Central memory CD8-positive, alpha-beta T cell (primary cell): ENCODE measurements at regions not wholly inside any gene's neighbourhood (a gene's known extent, or its start where the extent isn't known, plus 50 kb on each side); places are given as distances from the start of the nearest gene placed in this dataset.
"Not testable (repeated sequence)": the region's sequence is repeated elsewhere in the genome, so short reads cannot be mapped to it uniquely, and the experiment has no call there.

ENCODE experiments used
- ATAC-seq: fragments of 150-1000 bp; cut with Tn5 transposase; replicated peaks from 2 replicates; pipeline ENCODE4 v1.10.0; 2022; ENCODE audit warnings: mild to moderate bottlenecking, moderate FRiP score, moderate number of reproducible peaks; ENCODE audit not compliant: poor library complexity, severe bottlenecking; ENCODE audit errors: extremely low read depth
- DNase-seq, 2 donors: peaks; one replicate each; pipeline ENCODE4 v3.0.0; 2021; ENCODE audit warnings: low spot score in 2 of 2
- H3K27ac Mint-ChIP-seq: one replicate; pipeline ENCODE4 v1.8.0; 2022; ENCODE audit warnings: low read depth, mild to moderate bottlenecking, moderate library complexity, mixed read lengths
- H3K27me3 Mint-ChIP-seq: one replicate; pipeline ENCODE4 v1.8.0; 2022; ENCODE audit warnings: mixed read lengths
- H3K36me3 Mint-ChIP-seq: one replicate; pipeline ENCODE4 v1.8.0; 2022; ENCODE audit warnings: mild to moderate bottlenecking, moderate library complexity, mixed read lengths; ENCODE audit not compliant: insufficient read depth
- H3K4me1 Mint-ChIP-seq: one replicate; pipeline ENCODE4 v1.8.0; 2022; ENCODE audit warnings: mixed read lengths
- H3K4me3 Mint-ChIP-seq: one replicate; pipeline ENCODE4 v1.8.0; 2022; ENCODE audit warnings: mild to moderate bottlenecking, moderate library complexity, mixed read lengths
- H3K9me3 Mint-ChIP-seq: one replicate; pipeline ENCODE4 v1.8.0; 2022; ENCODE audit warnings: mixed read lengths

- H3K27ac Mint-ChIP-seq, result no peak overlapping the region
- H3K36me3 Mint-ChIP-seq, result no peaks in the 10 kb centered on the region
- no peaks in the 10 kb centered on the region for H3K4me1 Mint-ChIP-seq
- no peaks in the 10 kb centered on the region for H3K9me3 Mint-ChIP-seq
- no peak overlapping the region for H3K4me3 Mint-ChIP-seq
- no peak for DNase-seq
- H3K27me3 Mint-ChIP-seq, result peaks cover 5% of the 10 kb centered on the region
- no peak for ATAC-seq
These were observed 358.3 kb downstream of the HLX start for GRCh38 chr1:221237587-221237986.

GRCh38 chr1:221239181-221239580, 359.9 kb downstream of the HLX start:
- ATAC-seq (no peak), DNase-seq (no peak)
- H3K27me3 Mint-ChIP-seq, result peaks cover 10% of the 10 kb centered on the region
- no peak overlapping the region for H3K4me3 Mint-ChIP-seq
- H3K36me3 Mint-ChIP-seq, result no peaks in the 10 kb centered on the region
- no peaks in the 10 kb centered on the region for H3K4me1 Mint-ChIP-seq
- no peak overlapping the region for H3K27ac Mint-ChIP-seq
- H3K9me3 Mint-ChIP-seq, result no peaks in the 10 kb centered on the region

GRCh38 chr1:221239792-221240191, 360.5 kb downstream of the HLX start:
- ATAC-seq, result no peak
- Mint-ChIP-seq H3K27ac (no peak overlapping the region), H3K36me3 (no peaks in the 10 kb centered on the region)

GRCh38 chr1:221240690-221241089, 361.4 kb downstream of the HLX start:
- Mint-ChIP-seq H3K27me3 (peaks cover 10% of the 10 kb centered on the region), H3K36me3 (no peaks in the 10 kb centered on the region), H3K9me3 (no peaks in the 10 kb centered on the region), H3K27ac (no peak overlapping the region), H3K4me3 (no peak overlapping the region), H3K4me1 (no peaks in the 10 kb centered on the region)
- DNase-seq (no peak), ATAC-seq (no peak)

More at GRCh38 chr1:221239792-221240191, 360.5 kb downstream of the HLX start:
- H3K9me3 Mint-ChIP-seq, result no peaks in the 10 kb centered on the region
- H3K4me3 Mint-ChIP-seq, result no peak overlapping the region
- no peak for DNase-seq
- H3K4me1 Mint-ChIP-seq, result no peaks in the 10 kb centered on the region
- peaks cover 10% of the 10 kb centered on the region for H3K27me3 Mint-ChIP-seq

- peaks cover 10% of the 10 kb centered on the region for H3K27me3 Mint-ChIP-seq
- no peak overlapping the region for H3K4me3 Mint-ChIP-seq
- H3K4me1 Mint-ChIP-seq, result no peaks in the 10 kb centered on the region
- H3K27ac Mint-ChIP-seq, result no peak overlapping the region
- ATAC-seq (no peak), DNase-seq (no peak)
- H3K9me3 Mint-ChIP-seq, result no peaks in the 10 kb centered on the region
- no peaks in the 10 kb centered on the region for H3K36me3 Mint-ChIP-seq
These were observed 361.9 kb downstream of the HLX start for GRCh38 chr1:221241157-221241556.

- peaks cover 10% of the 10 kb centered on the region for H3K27me3 Mint-ChIP-seq
- ATAC-seq (no peak), DNase-seq (no peak)
- no peaks in the 10 kb centered on the region for H3K4me1 Mint-ChIP-seq
- H3K9me3 Mint-ChIP-seq, result no peaks in the 10 kb centered on the region
- no peaks in the 10 kb centered on the region for H3K36me3 Mint-ChIP-seq
- H3K4me3 Mint-ChIP-seq, result no peak overlapping the region
- H3K27ac Mint-ChIP-seq, result no peak overlapping the region
These were observed 362.3 kb downstream of the HLX start for GRCh38 chr1:221241592-221241991.

- no peaks in the 10 kb centered on the region for H3K36me3 Mint-ChIP-seq
- no peak overlapping the region for H3K27ac Mint-ChIP-seq
- no peak overlapping the region for H3K4me3 Mint-ChIP-seq
- H3K9me3 Mint-ChIP-seq, result no peaks in the 10 kb centered on the region
- H3K27me3 Mint-ChIP-seq, result peaks cover 10% of the 10 kb centered on the region
- H3K4me1 Mint-ChIP-seq, result no peaks in the 10 kb centered on the region
- no peak for ATAC-seq
- DNase-seq, result no peak
These were observed 366.8 kb downstream of the HLX start for GRCh38 chr1:221246067-221246466.

- ATAC-seq (no peak), DNase-seq (no peak)
- Mint-ChIP-seq H3K4me3 (no peak overlapping the region), H3K27ac (no peak overlapping the region), H3K4me1 (no peaks in the 10 kb centered on the region), H3K27me3 (peaks cover 10% of the 10 kb centered on the region), H3K9me3 (no peaks in the 10 kb centered on the region), H3K36me3 (no peaks in the 10 kb centered on the region)
These were observed 367.6 kb downstream of the HLX start for GRCh38 chr1:221246628-221247415.

- no peaks in the 10 kb centered on the region for H3K27me3 Mint-ChIP-seq
- no peak overlapping the region for H3K27ac Mint-ChIP-seq
- no peaks in the 10 kb centered on the region for H3K4me1 Mint-ChIP-seq
- H3K36me3 Mint-ChIP-seq, result no peaks in the 10 kb centered on the region
- ATAC-seq (no peak), DNase-seq (no peak)
- no peak overlapping the region for H3K4me3 Mint-ChIP-seq
- peaks cover under 1% of the 10 kb centered on the region for H3K9me3 Mint-ChIP-seq
These were observed 372.3 kb downstream of the HLX start for GRCh38 chr1:221251580-221251979.

- Mint-ChIP-seq H3K27ac (no peak overlapping the region), H3K27me3 (no peaks in the 10 kb centered on the region), H3K36me3 (no peaks in the 10 kb centered on the region), H3K9me3 (peaks cover 7% of the 10 kb centered on the region), H3K4me3 (no peak overlapping the region), H3K4me1 (no peaks in the 10 kb centered on the region)
- ATAC-seq (no peak), DNase-seq (no peak)
These were observed 375.6 kb downstream of the HLX start for GRCh38 chr1:221254813-221255212.

GRCh38 chr1:221256773-221257172, 377.5 kb downstream of the HLX start:
- Mint-ChIP-seq H3K27me3 (no peaks in the 10 kb centered on the region), H3K27ac (no peak overlapping the region), H3K4me3 (no peak overlapping the region), H3K36me3 (no peaks in the 10 kb centered on the region), H3K9me3 (peaks cover 7% of the 10 kb centered on the region), H3K4me1 (no peaks in the 10 kb centered on the region)
- no peak for ATAC-seq
- DNase-seq, result no peak

GRCh38 chr1:221257548-221257947, 378.3 kb downstream of the HLX start:
- not testable (repeated sequence) for ATAC-seq, H3K9me3 Mint-ChIP-seq, H3K27me3 Mint-ChIP-seq, H3K4me3 Mint-ChIP-seq, H3K36me3 Mint-ChIP-seq, H3K4me1 Mint-ChIP-seq, H3K27ac Mint-ChIP-seq, DNase-seq

GRCh38 chr1:221262677-221263076, 383.4 kb downstream of the HLX start:
- not testable (repeated sequence) for H3K36me3 Mint-ChIP-seq, DNase-seq, H3K9me3 Mint-ChIP-seq, ATAC-seq, H3K4me1 Mint-ChIP-seq, H3K4me3 Mint-ChIP-seq, H3K27ac Mint-ChIP-seq
- H3K27me3 Mint-ChIP-seq, result peaks cover 14% of the 10 kb centered on the region
